Left ventricle myocardium superior (tissue), 1 donor: ENCODE measurements at regions not wholly inside any gene's neighbourhood (a gene's known extent, or its start where the extent isn't known, plus 50 kb on each side); places are given as distances from the start of the nearest gene placed in this dataset.

Experiments used
- ATAC-seq: fragments of 200-7000 bp; cut with Tn5 transposase; one replicate; pipeline ENCODE4 v1.9.1; 2020; ENCODE audit warnings: mild to moderate bottlenecking, moderate library complexity
- DNase-seq: peaks from one replicate; pipeline ENCODE4 v3.0.0-alpha.2; 2020
- intact Hi-C: fragments of 100-400 bp; cut with micrococcal nuclease; formaldehyde crosslinking; loops from one replicate; pipeline ENCODE4 v1.11.0; 2022
- donor health status: DM: no; HTN: yes; CAD: no; lungs with severe emphysema.

DNA sequence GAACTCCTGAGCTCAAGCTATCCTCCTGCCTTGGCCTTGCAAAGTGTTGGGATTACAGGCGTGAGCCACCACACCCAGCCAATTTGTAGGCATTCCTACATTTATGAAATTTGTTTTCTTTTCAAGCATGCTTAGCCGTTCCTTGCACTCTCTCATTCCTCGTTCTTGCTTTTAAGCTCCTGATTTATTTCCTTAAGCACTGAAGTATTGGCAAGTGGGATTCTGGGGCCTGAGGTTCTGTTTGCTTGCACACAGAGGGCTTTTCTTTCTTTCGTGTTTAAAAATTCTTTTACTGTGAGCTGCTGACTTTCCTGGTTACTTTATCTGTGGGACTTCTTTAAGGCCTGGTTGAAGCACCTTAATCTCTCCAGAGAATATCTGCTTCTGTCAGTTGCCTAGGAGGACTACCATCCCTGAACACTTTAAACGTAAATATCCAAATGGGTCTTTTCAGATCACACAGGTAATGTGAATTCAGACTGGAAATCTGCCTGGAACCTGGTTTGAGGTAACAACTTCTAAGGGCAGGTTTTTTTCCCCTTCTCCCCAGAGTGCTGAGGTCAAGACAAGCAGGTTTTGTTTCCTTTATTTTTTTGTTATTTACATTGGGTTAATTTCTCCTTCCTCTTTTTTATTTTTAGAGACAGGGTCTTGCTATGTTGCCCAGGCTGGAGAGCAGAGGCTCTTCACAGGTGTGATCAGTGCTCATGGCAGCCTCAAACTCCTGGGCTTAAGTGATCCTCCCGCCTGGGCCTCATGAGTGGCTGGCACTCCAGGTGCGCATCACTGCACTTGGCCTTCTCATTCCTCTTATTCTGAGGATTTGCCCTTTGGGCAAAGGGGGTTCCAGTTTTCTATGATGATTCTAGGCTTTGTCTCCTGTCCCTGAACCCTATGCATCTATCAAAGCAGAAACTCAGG, 102.9 kb downstream of the PFKFB3 start:
- DNase-seq, result no peak
- intact Hi-C loops, result no loop called here
- no peak for ATAC-seq

DNA sequence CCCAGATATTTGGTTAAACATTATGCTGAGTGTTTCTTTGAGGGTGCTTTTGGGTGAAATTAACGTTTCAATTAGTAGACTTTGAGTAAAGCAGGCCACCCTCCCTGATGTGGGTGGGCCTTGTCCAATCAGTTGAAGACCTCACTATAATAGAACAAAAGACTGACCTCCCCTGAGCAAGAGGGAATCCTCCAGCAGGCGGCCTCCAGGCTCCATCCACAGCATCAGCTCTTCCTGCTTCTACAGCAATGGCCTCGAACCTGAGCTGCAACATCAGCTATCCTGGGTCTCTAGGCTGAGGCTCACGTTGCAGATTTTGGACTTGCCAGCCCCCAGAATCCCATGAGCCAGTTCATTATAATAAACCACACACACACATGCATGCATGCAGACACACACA, 104.2 kb downstream of the PFKFB3 start:
- ATAC-seq (no peak), DNase-seq (no peak)
- intact Hi-C loops, result no loop called here

DNA sequence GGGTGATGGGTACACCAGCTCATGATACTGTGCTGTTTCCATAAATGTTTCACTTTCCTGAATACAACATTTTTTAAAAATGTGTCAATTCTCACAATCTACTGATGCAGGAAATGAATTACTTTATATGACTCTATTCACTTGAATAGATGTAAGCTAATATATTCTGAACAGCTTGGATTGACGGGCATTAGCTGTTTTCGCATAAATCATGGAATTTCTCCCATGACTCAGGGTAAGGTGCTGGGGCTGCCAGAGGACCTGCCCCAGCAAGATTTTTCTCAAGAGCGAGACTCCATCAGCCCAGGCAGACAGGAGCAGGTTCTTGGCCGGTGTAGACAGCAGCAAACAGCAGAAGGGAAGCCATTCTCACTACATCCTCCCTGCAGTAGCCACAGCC, 107.1 kb downstream of the PFKFB3 start:
- intact Hi-C loops, result no loop called here
- ATAC-seq (no peak), DNase-seq (no peak)

DNA sequence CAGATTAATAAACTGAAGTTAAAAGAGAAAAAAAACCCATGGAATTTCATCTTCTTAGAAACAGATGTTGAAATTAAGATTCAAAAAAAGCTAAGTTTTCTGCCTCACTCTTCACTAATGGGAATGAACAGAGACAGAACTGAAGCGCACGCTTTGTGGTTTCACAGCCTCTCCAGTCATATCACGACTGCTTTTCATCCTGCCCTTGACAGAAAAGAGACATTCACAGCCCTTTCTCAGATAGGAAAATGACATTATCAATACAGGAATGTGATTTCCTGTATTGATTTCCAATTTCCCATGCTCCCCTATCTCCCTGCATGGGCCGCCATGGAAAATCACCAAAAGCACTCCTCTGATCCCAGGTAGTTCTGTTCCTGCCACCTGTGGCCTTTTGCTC, 108.2 kb downstream of the PFKFB3 start:
- DNase-seq, result no peak
- intact Hi-C loops, result no loop called here
- no peak for ATAC-seq

DNA sequence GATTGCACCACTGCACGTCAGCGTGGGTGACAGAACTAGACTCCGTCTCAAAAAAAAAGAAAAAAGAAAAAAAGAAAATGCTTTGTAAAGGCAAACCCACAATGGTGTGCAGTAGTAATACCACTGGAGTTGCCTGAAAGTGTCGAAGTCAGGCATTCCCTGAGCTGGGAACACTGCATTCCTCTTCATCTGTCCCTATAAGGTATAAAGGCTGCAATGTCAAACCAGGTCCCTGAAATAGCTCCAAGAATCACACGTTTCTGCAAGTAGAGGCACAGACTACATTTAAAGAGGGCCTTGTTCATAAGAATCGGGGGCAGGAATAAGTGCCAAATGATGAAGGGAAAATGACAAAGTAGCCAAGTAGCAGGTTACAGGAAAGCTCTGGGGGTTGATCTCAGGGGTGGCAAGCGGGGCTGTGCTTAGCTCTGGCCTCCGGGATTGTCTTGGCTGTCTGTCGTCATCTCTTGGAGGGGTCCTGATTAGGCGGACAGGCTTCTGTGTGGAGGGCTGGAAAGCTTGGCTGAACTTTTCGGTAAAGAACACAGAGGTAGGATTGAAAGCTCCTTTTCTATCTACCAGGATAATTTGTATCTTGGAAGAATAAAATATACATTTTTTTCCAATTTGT, 109.1 kb downstream of the PFKFB3 start:
- ATAC-seq (no peak), DNase-seq (no peak)
- intact Hi-C loops, result no loop called here

DNA sequence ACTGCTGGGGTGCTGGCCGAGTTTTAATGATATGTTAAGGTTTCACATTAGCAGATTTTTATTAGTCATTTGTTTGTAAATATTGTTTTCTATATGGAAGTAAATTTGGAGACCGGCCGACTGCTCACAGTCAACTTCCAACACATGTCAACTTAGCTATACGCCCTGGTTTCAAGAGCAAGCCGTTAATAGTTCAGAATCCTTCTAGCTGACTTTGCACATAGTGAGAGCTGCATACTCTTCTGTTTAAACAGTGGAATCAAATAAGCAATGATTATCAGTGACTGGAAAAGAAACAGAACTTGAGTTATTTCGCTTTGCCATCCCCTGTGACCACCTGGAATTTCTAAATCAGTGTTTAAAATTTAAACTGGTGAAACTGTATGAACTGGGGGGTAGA, 109.9 kb downstream of the PFKFB3 start:
- intact Hi-C loops, result no loop called here
- no peak for ATAC-seq
- no peak for DNase-seq

DNA sequence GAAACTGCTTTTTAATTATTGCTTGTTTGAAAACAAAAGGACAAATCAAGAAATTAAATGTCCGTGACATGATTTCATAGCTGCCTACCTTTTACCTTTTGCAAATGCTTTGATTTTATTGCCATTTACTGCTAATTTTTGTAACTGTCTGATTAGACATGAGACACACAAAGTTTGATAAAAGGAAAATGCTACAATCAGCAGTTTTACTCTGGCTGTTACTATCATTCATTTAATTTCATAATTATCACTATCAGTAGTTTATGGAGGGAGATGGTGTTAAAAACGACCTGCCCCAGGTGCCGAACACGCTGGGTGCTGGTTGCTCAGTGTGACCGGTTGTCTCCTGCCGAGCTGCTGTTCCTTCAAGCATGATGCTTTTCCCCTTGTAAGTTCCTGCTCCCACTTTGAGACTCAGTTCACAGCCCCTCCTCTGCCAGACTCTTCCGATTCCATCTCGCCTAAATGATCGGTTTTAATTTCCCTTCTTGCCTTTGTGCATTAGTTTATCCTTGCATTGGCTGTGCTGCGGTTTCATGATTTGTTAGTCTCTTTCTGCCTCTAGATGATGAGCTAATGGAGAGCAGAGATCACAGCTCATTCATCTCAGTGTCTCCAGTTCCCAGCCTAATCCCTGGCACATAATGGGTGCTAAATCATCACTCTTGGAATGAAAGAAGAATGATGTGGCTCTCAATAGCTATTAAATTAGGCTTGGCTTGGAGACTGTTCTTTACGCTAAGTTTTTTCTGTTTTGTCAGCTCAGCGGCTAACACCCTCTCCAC, 110.6 kb downstream of the PFKFB3 start:
- DNase-seq, result no peak
- intact Hi-C loops, result no loop called here
- ATAC-seq, result no peak

DNA sequence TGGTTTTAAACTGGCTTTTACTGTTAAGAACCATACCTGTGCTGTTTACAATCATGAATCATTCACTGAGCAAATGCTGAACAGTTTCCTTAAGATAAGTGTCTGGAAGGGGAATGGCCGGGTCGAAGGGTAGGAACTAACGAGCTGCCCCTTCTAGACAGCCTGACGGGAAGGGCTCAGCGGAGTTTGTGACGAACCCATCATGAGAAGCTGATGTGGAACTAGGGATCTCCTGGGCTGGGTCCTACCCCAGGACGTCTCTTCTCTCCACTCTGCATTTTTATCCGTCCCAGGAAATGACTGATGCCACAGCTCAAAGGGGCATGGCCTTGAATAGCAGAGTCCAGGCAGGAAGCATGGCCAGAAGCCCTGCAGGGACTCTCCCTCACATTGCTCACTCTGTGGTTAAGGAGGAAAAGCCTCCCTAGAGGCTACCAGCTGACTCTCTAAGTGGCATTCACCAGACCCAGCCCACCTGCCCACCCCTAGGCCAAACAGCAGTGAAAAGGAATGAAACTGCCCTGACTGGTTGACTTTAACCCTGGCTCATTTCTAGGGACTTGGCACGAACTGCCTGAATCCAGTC, 112.0 kb downstream of the PFKFB3 start:
- no peak for DNase-seq
- ATAC-seq, result no peak
- intact Hi-C loops, result no loop called here

DNA sequence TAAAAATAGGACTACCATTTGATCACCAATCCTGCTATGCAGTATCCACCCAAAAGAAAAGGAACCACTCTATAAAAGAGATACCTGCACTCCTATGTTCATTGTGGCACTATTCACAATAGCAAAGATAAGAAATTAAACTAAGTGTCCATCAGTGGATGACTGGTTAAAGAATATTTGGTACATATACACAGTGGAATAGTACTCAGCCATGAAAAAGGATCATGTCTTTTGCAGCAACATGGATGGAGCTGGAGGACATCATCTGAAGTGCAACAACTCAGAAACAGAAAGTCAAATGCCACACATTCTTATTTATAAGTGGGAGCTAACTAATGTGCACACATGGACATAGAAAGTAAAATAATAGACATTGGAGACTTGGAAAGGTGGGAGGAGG, 116.4 kb downstream of the PFKFB3 start:
- ATAC-seq, result no peak
- no peak for DNase-seq
- intact Hi-C loops, result no loop called here

DNA sequence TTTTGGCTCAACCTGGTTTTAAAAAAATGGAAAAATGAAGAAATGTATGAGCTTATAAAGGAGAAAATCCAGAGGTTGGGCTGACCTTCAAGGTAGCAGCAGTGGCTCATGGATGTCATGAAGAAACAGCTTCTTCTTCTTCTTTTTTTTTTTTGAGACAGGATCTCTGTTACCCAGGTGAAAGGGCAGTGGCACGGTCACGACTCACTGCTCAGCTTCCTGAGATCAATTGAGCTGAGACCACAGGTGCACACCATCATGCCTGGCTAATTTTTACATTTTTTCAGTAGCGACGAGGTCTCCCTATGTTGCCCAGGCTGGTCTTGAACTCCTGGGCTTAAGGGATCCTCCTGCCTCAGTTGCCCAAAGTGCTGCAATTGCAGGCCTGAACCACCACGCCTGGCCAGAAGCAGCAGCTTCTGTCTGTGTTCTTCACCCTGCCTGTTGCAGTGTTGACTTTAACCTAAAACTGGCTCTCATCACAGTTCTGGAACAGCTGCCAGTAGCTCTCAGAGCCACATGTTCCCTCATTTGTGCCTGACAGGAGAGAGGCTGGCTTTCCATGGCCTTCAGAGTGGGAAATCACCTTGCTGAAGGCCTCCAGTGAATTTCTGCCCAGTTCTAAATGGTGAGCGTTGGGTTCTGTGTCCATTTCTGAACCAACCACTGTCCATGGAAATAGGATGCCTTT, 117.7 kb downstream of the PFKFB3 start:
- ATAC-seq (no peak), DNase-seq (no peak)
- intact Hi-C loops, result no loop called here

DNA sequence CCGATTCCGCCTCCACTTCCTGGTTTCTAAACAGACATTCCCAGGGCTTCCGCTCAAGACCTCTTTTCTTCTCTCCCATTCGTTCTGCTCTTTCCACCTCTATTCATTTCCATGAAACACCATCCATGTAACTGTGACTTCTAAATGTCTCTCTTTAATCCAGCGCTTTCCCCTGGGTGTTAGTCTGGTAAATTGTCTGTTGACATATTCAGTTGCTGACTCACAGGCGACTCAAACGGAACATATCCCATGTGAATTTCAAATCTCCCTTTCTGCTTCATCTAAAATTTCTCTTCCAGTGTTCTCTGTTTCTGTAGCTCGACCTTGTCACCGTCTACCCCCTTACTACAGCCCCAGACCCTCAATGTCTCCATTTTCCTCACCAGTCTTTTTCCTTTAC, 119.1 kb downstream of the PFKFB3 start:
- intact Hi-C loops, result no loop called here
- ATAC-seq, result no peak
- no peak for DNase-seq

DNA sequence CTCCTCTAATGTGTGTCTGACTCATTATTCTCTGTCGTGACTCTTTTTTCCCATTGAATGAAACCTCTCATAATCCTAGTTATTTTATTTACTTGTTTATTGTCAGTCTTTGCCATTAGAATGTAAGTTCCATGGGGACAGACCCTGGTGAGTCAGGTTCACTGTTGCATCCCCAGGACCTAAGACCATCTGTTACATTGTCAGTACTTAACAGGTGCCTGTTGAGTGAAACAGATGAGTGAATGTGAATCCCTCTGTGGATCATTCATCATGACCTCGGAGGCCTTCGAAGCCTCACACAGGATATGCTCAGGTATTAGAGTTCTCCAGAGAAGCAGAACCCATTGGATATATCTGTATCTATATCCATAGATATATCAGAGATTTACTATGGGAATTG, 120.1 kb downstream of the PFKFB3 start:
- DNase-seq (no peak), ATAC-seq (no peak)
- intact Hi-C loops, result no loop called here

DNA sequence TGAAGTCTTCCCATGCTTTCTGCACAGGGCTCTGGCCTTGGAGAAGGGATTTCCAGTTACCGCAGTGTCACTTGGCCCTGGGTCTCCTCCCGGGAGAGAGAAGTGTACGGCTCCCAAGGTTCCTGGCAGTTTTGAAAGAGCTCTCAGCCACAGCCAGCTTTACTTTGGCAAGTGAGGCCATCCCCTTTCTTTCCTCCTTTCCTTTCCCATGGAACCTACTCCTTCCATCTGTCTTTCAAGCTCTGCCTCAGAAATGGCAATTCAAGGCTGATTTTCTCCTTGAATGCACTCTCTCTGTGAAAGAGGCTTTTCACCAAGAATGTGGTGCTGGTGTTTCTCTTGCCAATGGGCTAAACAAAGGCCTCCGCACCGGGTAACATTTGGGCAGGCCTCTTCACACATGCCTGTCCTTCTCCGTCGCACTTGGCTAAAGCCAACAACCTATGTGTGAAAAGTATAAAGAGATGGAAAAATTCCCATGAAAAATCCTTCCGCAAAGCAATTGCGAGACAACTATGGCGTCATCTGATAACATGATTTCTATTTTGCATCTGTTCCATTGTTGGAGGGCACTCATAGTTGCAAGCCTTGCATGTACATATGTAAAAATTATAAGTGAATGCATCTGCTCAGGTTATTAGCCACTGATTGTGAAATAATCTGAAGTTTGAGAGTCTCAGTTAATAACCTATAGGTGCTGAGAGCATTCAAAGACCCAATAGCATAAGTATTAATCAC, 125.4 kb downstream of the PFKFB3 start:
- intact Hi-C loops, result no loop called here
- DNase-seq, result no peak
- ATAC-seq, result no peak

DNA sequence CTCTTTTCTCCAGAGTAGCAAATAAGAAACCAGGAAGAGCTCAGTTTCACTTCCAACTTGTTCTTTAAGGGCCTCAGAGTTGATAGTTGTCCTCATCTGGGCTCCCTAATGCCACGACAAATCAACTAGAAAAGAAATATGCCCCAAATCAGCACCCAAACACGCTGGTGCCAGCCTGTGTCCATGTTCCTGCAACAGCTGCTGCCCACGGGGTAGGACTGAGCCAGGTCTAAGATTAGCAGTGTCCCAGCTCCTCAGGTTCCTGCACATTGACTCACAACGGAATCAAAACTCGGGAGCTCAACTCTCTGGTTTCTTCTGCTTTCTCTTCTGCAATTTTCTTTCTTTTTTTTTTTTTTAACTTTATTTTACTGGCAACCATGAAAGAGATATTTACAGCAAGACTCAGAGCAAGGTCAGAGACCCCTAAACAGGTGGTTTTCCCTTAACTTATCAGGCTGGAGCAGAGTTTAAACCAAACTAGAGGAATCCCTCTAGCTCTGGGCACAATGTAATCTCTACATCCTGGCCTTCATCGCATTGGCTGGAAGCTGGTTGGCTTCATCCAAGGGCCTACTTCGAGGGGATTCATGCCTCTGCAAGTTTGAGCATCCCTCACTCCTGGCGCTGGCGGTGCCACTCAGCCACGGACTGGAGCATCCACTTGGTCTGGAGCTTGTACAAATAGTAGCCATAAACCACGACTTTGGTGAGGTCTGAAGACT, 126.1 kb downstream of the PFKFB3 start:
- intact Hi-C loops, result no loop called here
- no peak for DNase-seq
- no peak for ATAC-seq

DNA sequence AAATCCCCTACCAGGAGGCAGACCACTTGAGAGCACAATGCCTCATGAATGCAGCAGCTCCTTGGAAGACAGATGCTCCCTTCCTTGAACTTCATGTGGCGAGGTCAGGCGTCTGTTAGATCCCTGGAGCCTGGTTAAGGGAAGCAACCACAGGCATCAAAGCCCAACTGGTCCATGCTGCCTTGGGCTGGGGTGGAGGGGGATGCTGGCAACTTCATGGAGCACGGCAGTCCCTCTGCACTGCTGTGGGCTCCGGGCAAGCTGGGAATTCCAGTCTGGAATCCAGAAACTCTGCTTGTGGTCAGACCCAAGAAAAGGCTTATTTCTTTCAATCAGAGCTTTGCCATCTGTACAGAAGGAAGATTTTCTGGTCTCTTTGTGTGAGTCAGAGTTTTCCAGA, 130.4 kb downstream of the PFKFB3 start:
- ATAC-seq (no peak), DNase-seq (no peak)
- intact Hi-C loops, result no loop called here

DNA sequence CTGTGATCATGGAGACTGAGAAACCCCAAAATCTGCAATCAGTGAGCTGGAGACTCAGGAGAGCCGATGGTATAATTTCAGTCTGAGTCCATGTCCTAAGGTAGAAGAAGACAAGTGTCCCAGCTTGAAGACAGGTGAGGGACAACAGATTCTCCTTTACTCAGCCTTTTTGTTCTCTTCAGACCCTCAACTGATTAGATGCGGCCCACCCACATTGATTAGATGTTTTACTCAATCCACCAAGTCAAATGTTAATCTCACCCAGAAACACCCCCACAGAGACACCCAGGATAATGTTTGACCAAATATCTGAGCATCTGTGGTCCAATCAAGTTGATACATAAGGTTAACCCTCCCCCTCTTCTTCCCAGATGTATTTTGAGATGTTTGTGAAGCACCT, 131.2 kb downstream of the PFKFB3 start:
- ATAC-seq (no peak), DNase-seq (no peak)
- intact Hi-C loops, result no loop called here

DNA sequence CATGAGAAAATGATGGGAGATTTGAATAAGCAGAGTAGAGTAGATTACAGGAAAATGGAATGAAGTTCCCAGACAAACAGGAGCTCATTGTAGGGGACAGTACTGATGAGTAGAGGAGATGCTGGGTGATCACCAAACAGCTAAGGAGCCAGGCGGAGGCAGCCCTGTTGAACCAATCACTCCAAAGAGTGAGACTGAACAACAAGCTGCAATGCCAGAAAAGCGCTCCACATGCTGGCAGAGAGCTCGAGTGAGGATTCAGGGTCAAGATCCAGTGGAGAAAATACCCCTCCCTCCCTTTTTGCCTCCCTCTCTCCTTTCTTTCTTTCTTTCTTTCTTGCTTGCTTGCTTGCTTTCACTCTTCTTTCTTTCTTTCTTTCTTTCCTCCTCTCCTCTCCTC, 133.3 kb downstream of the PFKFB3 start:
- DNase-seq (no peak), ATAC-seq (no peak)
- intact Hi-C loops, result no loop called here

DNA sequence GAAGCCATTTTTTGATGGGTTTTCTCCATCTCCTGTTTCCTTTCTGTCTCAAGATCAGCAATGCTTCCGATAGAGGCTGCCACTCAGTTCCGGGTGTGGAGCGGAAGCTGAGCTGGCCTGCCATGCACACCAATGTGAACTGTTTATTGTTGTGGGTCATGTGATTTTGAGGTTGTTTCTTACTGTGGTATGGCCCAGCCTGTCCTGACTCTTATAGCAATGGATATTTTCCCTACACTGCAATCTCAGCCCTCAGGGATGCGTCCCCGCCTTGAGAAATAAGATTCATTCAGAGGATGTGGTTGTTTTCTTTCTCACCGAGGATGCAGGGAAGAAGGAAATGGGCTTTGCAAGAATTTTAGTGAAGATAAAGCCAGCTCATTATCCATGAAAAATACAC, 134.7 kb downstream of the PFKFB3 start:
- intact Hi-C loops, result no loop called here
- no peak for ATAC-seq
- no peak for DNase-seq
